Right lobe of liver (tissue), 4 donors: ENCODE measurements at regions not wholly inside any gene's neighbourhood (a gene's known extent, or its start where the extent isn't known, plus 50 kb on each side); places are given as distances from the start of the nearest gene placed in this dataset.

Experiments used
- CTCF ChIP-seq, 4 donors: fragments of 200-600 bp in 3 of 4; fragments of 450-650 bp in 1 of 4; IDR thresholded peaks; one replicate each; pipeline versions ENCODE4 v1.5.1 to v1.8.0; 2016 to 2022; ENCODE audit warnings: antibody characterized with exemption in 4 of 4, mild to moderate bottlenecking in 2 of 4
- POLR2A ChIP-seq: fragments of 450-650 bp; IDR thresholded peaks from one replicate; pipeline ENCODE4 v1.6.1; 2017; ENCODE audit warnings: antibody characterized with exemption, mild to moderate bottlenecking
- donor health status: DM: no; HTN: no; CAD: no.
- donor health status: DM: no; HTN: no; CAD: no.
- donor health status: DM: no; HTN: yes; CAD: no.

- TF ChIP-seq CTCF (IDR thresholded peaks at IDR 0.05) (peak; percentile 79 to 85 (median 82)), POLR2A (no peak)
Observed at GRCh38 chr20:11676630-11677287, 240.9 kb upstream of the BTBD3 start.
